ENCODE measurements at regions not wholly inside any gene's neighbourhood (a gene's known extent, or its start where the extent isn't known, plus 50 kb on each side); places are given as distances from the start of the nearest gene placed in this dataset.
A peak's percentile ranks its signal among the peaks of the same experiment; 100 is the strongest.
"Not testable (repeated sequence)": the region's sequence is repeated elsewhere in the genome, so short reads cannot be mapped to it uniquely, and the experiment has no call there.

- DNase-seq: no peak
Observed at GRCh38 chr6:53446151-53446550, 97.4 kb upstream of the ELOVL5 start.

GRCh38 chr6:53441761-53442160 is 93.0 kb upstream of the ELOVL5 start:
- no peak for DNase-seq

- no peak for DNase-seq
Observed at GRCh38 chr6:53441035-53441493, 92.3 kb upstream of the ELOVL5 start.

GRCh38 chr6:53440336-53440945 is 91.7 kb upstream of the ELOVL5 start:
- DNase-seq: no peak

GRCh38 chr6:53439556-53439955 is 90.8 kb upstream of the ELOVL5 start:
- no peak for DNase-seq

GRCh38 chr6:53437557-53438202 is 88.9 kb upstream of the ELOVL5 start:
- DNase-seq: peak; percentile 6

- no peak for DNase-seq
Observed at GRCh38 chr6:53436526-53437303, 88.0 kb upstream of the ELOVL5 start.

GRCh38 chr6:53433951-53434285 is 85.2 kb upstream of the ELOVL5 start:
- no peak for DNase-seq

- no peak for DNase-seq
Observed at GRCh38 chr6:53433261-53433950, 84.7 kb upstream of the ELOVL5 start.

- DNase-seq: no peak
Observed at GRCh38 chr6:53432318-53433161, 83.8 kb upstream of the ELOVL5 start.

- DNase-seq: no peak
Observed at GRCh38 chr6:53431704-53432103, 83.0 kb upstream of the ELOVL5 start.

- DNase-seq: no peak
Observed at GRCh38 chr6:53429401-53429800, 80.7 kb upstream of the ELOVL5 start.

GRCh38 chr6:53428886-53429285 is 80.1 kb upstream of the ELOVL5 start:
- DNase-seq: no peak

- no peak for DNase-seq
Observed at GRCh38 chr6:53426667-53427270, 78.0 kb upstream of the ELOVL5 start.

GRCh38 chr6:53426117-53426516 is 77.4 kb upstream of the ELOVL5 start:
- DNase-seq: no peak

- no peak for DNase-seq
Observed at GRCh38 chr6:53424976-53425718, 76.4 kb upstream of the ELOVL5 start.

GRCh38 chr6:53424300-53424699 is 75.5 kb upstream of the ELOVL5 start:
- no peak for DNase-seq

- DNase-seq: not testable (repeated sequence)
Observed at GRCh38 chr6:53423560-53423959, 74.8 kb upstream of the ELOVL5 start.

- no peak for DNase-seq
Observed at GRCh38 chr6:53419026-53419425, 70.3 kb upstream of the ELOVL5 start.

GRCh38 chr6:53418288-53418687 is 69.5 kb upstream of the ELOVL5 start:
- no peak for DNase-seq

- DNase-seq: no peak
Observed at GRCh38 chr6:53417141-53417540, 68.4 kb upstream of the ELOVL5 start.
